Neuronal stem cell (in vitro differentiated cells): ENCODE measurements at regions not wholly inside any gene's neighbourhood (a gene's known extent, or its start where the extent isn't known, plus 50 kb on each side); places are given as distances from the start of the nearest gene placed in this dataset.

Experiments used
- DNase-seq: peaks from one replicate; pipeline ENCODE4 v3.0.0-alpha.2; 2013; ENCODE audit warnings: low spot score
- H2AFZ ChIP-seq: one replicate; pipeline ENCODE4 v1.6.1; 2013; ENCODE audit warnings: mild to moderate bottlenecking, low read length, inconsistent platforms
- H2AK5ac ChIP-seq: 2 replicates; pipeline ENCODE4 v1.6.1; 2013; ENCODE audit warnings: low read depth, mild to moderate bottlenecking, inconsistent platforms, low read length, moderate library complexity, mixed read lengths
- H2BK120ac ChIP-seq: 2 replicates; pipeline ENCODE4 v1.6.1; 2013; ENCODE audit warnings: low read depth, mild to moderate bottlenecking, inconsistent platforms, low read length, moderate library complexity, mixed read lengths
- H2BK12ac ChIP-seq: one replicate; pipeline ENCODE4 v1.6.1; 2013; ENCODE audit warnings: low read length, inconsistent platforms
- H2BK15ac ChIP-seq: 2 replicates; pipeline ENCODE4 v1.6.1; 2013; ENCODE audit warnings: mild to moderate bottlenecking, low read length, inconsistent platforms, mixed read lengths
- H2BK5ac ChIP-seq: one replicate; pipeline ENCODE4 v1.6.1; 2013; ENCODE audit warnings: inconsistent platforms, mild to moderate bottlenecking, low read length, moderate library complexity
- H3K14ac ChIP-seq: one replicate; pipeline ENCODE4 v1.6.1; 2013; ENCODE audit warnings: low read length, inconsistent platforms
- H3K18ac ChIP-seq: 2 replicates; pipeline ENCODE4 v1.6.1; 2013; ENCODE audit warnings: low read length, inconsistent platforms
- H3K23ac ChIP-seq: 2 replicates; pipeline ENCODE4 v1.6.1; 2013; ENCODE audit warnings: low read depth, mild to moderate bottlenecking, mixed read lengths, low read length, inconsistent platforms; ENCODE audit not compliant: poor library complexity
- H3K27ac ChIP-seq: replicated peaks from 3 replicates; pipeline ENCODE4 v1.5.1; 2013; ENCODE audit warnings: low read length, inconsistent platforms
- H3K27me3 ChIP-seq, 3 experiments: 2 replicates each; pipeline ENCODE4 v1.6.1; 2013; ENCODE audit warnings: low read length in 3 of 3, mild to moderate bottlenecking in 2 of 3, inconsistent platforms in 1 of 3, low read depth in 1 of 3, mixed read lengths in 1 of 3, moderate library complexity in 1 of 3; ENCODE audit not compliant: control insufficient read depth in 3 of 3, insufficient read depth in 3 of 3
- H3K36me3 ChIP-seq, 2 donors: replicated peaks in 1 of 2; 2 replicates each; pipeline ENCODE4 v1.6.1; 2013; ENCODE audit warnings: low read length in 2 of 2; ENCODE audit not compliant: control insufficient read depth in 2 of 2, insufficient read depth in 2 of 2
- H3K4ac ChIP-seq: 2 replicates; pipeline ENCODE4 v1.6.1; 2013; ENCODE audit warnings: inconsistent platforms, mild to moderate bottlenecking, low read length, moderate library complexity
- H3K4me1 ChIP-seq, 2 donors: 1 replicate in 1 of 2; 2 replicates in 1 of 2; pipeline ENCODE4 v1.6.1; 2013; ENCODE audit warnings: low read length in 2 of 2, low read depth in 1 of 2; ENCODE audit not compliant: control insufficient read depth in 2 of 2, insufficient read depth in 1 of 2
- H3K4me2 ChIP-seq: one replicate; pipeline ENCODE4 v1.6.1; 2013; ENCODE audit warnings: mild to moderate bottlenecking, low read length, inconsistent platforms; ENCODE audit not compliant: insufficient read depth, poor library complexity, severe bottlenecking
- H3K4me3 ChIP-seq, 2 donors: 2 replicates each; pipeline ENCODE4 v1.5.1; 2013; ENCODE audit warnings: low read length in 2 of 2, mild to moderate bottlenecking in 2 of 2, inconsistent platforms in 1 of 2, moderate library complexity in 1 of 2
- H3K79me1 ChIP-seq: one replicate; pipeline ENCODE4 v1.6.1; 2013; ENCODE audit warnings: low read depth, mild to moderate bottlenecking, inconsistent platforms, low read length, moderate library complexity
- H3K9ac ChIP-seq: one replicate; pipeline ENCODE4 v1.6.1; 2013; ENCODE audit warnings: mild to moderate bottlenecking, low read depth, low read length, inconsistent platforms; ENCODE audit not compliant: poor library complexity
- H3K9me3 ChIP-seq, 2 donors: replicated peaks in 1 of 2; 2 replicates each; pipeline versions ENCODE3 to v1.6.1; 2013; ENCODE audit warnings: low read length in 2 of 2, mild to moderate bottlenecking in 2 of 2, inconsistent platforms in 1 of 2, low read depth in 1 of 2, mixed read lengths in 1 of 2, moderate library complexity in 1 of 2; ENCODE audit not compliant: control insufficient read depth in 2 of 2, insufficient read depth in 1 of 2
- H4K8ac ChIP-seq: one replicate; pipeline ENCODE4 v1.6.1; 2013; ENCODE audit warnings: low read depth, mild to moderate bottlenecking, inconsistent platforms, low read length, moderate library complexity
- H4K91ac ChIP-seq: one replicate; pipeline ENCODE4 v1.6.1; 2013; ENCODE audit warnings: low read length, low read depth, mild to moderate bottlenecking, inconsistent platforms; ENCODE audit not compliant: poor library complexity
- WGBS, 2 donors: extraction: QIAGEN DNeasy Blood & Tissue Kit; methylation state at CpG; one replicate each; pipeline ENCODE4 v1.1.7; 2013; ENCODE audit warnings: missing lambda C conversion rate in 2 of 2, mixed read lengths in 1 of 2; ENCODE audit not compliant: insufficient read length in 2 of 2, insufficient replicate concordance in 1 of 2; ENCODE audit errors: extremely low coverage in 2 of 2; 5-methylcytosine and 5-hydroxymethylcytosine counted together

- Histone ChIP-seq H3K4me3 (no peak overlapping the region), H3K36me3 (no peaks in the 10 kb centered on the region), H3K27me3 (peaks cover 0 to 14% (median 0%) of the 10 kb centered on the region in 3 experiments), H4K8ac (no peak overlapping the region), H3K79me1 (no peaks in the 10 kb centered on the region), H3K9me3 (no peaks in the 10 kb centered on the region), H2AK5ac (no peak overlapping the region), H3K18ac (no peak overlapping the region), H3K4me1 (peaks cover under 1 to 6% of the 10 kb centered on the region in 2 donors), H3K9ac (no peak overlapping the region), H4K91ac (no peak overlapping the region), H2BK12ac (no peak overlapping the region), H2BK5ac (no peak overlapping the region), H2BK15ac (no peak overlapping the region), H3K4ac (no peak overlapping the region), H3K4me2 (no peak overlapping the region), H3K23ac (no peak overlapping the region), H3K27ac (no peak overlapping the region), H3K14ac (no peak overlapping the region), H2BK120ac (no peak overlapping the region), H2AFZ (no peak overlapping the region)
- DNase-seq = no peak
- WGBS, 2 donors = no CpG with 5 or more reads among the region's 6 CpGs
These were observed 191.8 kb downstream of the BLID start for GRCh38 chr11:121924191-121924590.

- H2BK120ac ChIP-seq = no peak overlapping the region
- no CpG with 5 or more reads among the region's 1 CpG for WGBS, 2 donors
- H2AK5ac ChIP-seq = no peak overlapping the region
- H3K4ac ChIP-seq = no peak overlapping the region
- H4K91ac ChIP-seq = no peak overlapping the region
- H3K36me3 ChIP-seq = no peaks in the 10 kb centered on the region
- H3K23ac ChIP-seq = no peak overlapping the region
- no peak overlapping the region for H3K27ac ChIP-seq
- no peak overlapping the region for H2AFZ ChIP-seq
- H3K9ac ChIP-seq = no peak overlapping the region
- H3K18ac ChIP-seq = no peak overlapping the region
- H2BK15ac ChIP-seq = no peak overlapping the region
- no peak overlapping the region for H3K4me2 ChIP-seq
- DNase-seq = no peak
- no peak overlapping the region for H2BK12ac ChIP-seq
- no peak overlapping the region for H4K8ac ChIP-seq
- peaks cover 0 to 5% (median 0%) of the 10 kb centered on the region in 3 experiments for H3K27me3 ChIP-seq
- H3K9me3 ChIP-seq = no peaks in the 10 kb centered on the region
- no peak overlapping the region for H3K4me3 ChIP-seq
- no peak overlapping the region for H2BK5ac ChIP-seq
- H3K79me1 ChIP-seq = no peaks in the 10 kb centered on the region
- H3K4me1 ChIP-seq = no peaks in the 10 kb centered on the region
- H3K14ac ChIP-seq = no peak overlapping the region
These were observed 198.5 kb downstream of the BLID start for GRCh38 chr11:121917482-121917881.

- H3K79me1 ChIP-seq = no peaks in the 10 kb centered on the region
- H3K4ac ChIP-seq = no peak overlapping the region
- H4K8ac ChIP-seq = no peak overlapping the region
- no peaks in the 10 kb centered on the region for H3K36me3 ChIP-seq
- DNase-seq = no peak
- no peak overlapping the region for H2BK15ac ChIP-seq
- H3K18ac ChIP-seq = no peak overlapping the region
- H2AK5ac ChIP-seq = no peak overlapping the region
- no peak overlapping the region for H3K14ac ChIP-seq
- H3K23ac ChIP-seq = no peak overlapping the region
- no peak overlapping the region for H2BK5ac ChIP-seq
- H3K9ac ChIP-seq = no peak overlapping the region
- H3K4me2 ChIP-seq = no peak overlapping the region
- no peaks in the 10 kb centered on the region for H3K4me1 ChIP-seq
- H2BK12ac ChIP-seq = no peak overlapping the region
- no peak overlapping the region for H2BK120ac ChIP-seq
- no peaks in the 10 kb centered on the region for H3K9me3 ChIP-seq
- no peak overlapping the region for H2AFZ ChIP-seq
- peaks cover 0 to 5% (median 0%) of the 10 kb centered on the region in 3 experiments for H3K27me3 ChIP-seq
- H3K4me3 ChIP-seq = no peak overlapping the region
- H4K91ac ChIP-seq = no peak overlapping the region
- H3K27ac ChIP-seq = no peak overlapping the region
- WGBS, 2 donors = no CpG with 5 or more reads among the region's 2 CpGs
These were observed 201.4 kb downstream of the BLID start for GRCh38 chr11:121914508-121915059.

- Histone ChIP-seq H3K36me3 (no peaks in the 10 kb centered on the region), H2AFZ (no peak overlapping the region), H3K79me1 (no peaks in the 10 kb centered on the region), H3K9me3 (no peaks in the 10 kb centered on the region), H3K9ac (no peak overlapping the region), H3K27ac (no peak overlapping the region), H3K14ac (no peak overlapping the region), H2BK12ac (no peak overlapping the region), H2BK5ac (no peak overlapping the region), H3K4me2 (no peak overlapping the region), H2BK120ac (no peak overlapping the region), H4K91ac (no peak overlapping the region), H2BK15ac (no peak overlapping the region), H3K23ac (no peak overlapping the region), H3K4ac (no peak overlapping the region), H3K27me3 (no peaks in the 10 kb centered on the region), H4K8ac (no peak overlapping the region), H2AK5ac (no peak overlapping the region), H3K4me3 (no peak overlapping the region), H3K18ac (no peak overlapping the region), H3K4me1 (no peaks in the 10 kb centered on the region)
- DNase-seq = no peak
- WGBS, 2 donors = no CpG with 5 or more reads among the region's 2 CpGs
These were observed 206.4 kb downstream of the BLID start for GRCh38 chr11:121909596-121909995.
